Gastroesophageal sphincter (tissue), 4 donors: ENCODE measurements at regions not wholly inside any gene's neighbourhood (a gene's known extent, or its start where the extent isn't known, plus 50 kb on each side); places are given as distances from the start of the nearest gene placed in this dataset.

ENCODE experiments used
- ATAC-seq: fragments of 150-250 bp; one replicate; pipeline ENCODE4 v1.9.1; 2016; ENCODE audit warnings: mild to moderate bottlenecking, moderate library complexity
- H3K27ac ChIP-seq, 4 donors: fragments of 200-600 bp; sonication (generic) in 3 of 4; 1 replicate in 3 of 4; 2 replicates in 1 of 4; pipeline ENCODE4 v1.5.1; 2016 to 2019
- H3K27me3 ChIP-seq: fragments of 200-600 bp; sonication (generic); one replicate; pipeline ENCODE4 v1.5.1; 2019
- H3K36me3 ChIP-seq, 2 donors: fragments of 200-600 bp; sonication (generic); one replicate each; pipeline ENCODE4 v1.5.1; 2019; ENCODE audit warnings: control low read depth in 1 of 2
- H3K4me1 ChIP-seq, 3 donors: fragments of 200-600 bp; sonication (generic); 1 replicate in 2 of 3; 2 replicates in 1 of 3; pipeline ENCODE4 v1.5.1; 2016 to 2019; ENCODE audit warnings: control low read depth in 2 of 3
- H3K4me3 ChIP-seq, 2 donors: fragments of 200-600 bp; sonication (generic); one replicate each; pipeline ENCODE4 v1.5.1; 2019; ENCODE audit warnings: mild to moderate bottlenecking in 1 of 2, moderate library complexity in 1 of 2
- H3K9me3 ChIP-seq, 3 donors: fragments of 200-600 bp; sonication (generic); one replicate each; pipeline ENCODE4 v1.5.1; 2017 to 2019; ENCODE audit warnings: control low read depth in 2 of 3
- EP300 ChIP-seq: sonication (generic); formaldehyde crosslinking; IDR thresholded peaks from one replicate; pipeline ENCODE4 v1.6.1; 2017; ENCODE audit warnings: antibody characterized with exemption, mild to moderate bottlenecking
- POLR2A ChIP-seq, 2 donors: fragments of 450-650 bp; IDR thresholded peaks; one replicate each; pipeline ENCODE4 v1.6.1; 2017; ENCODE audit warnings: antibody characterized with exemption in 2 of 2, mild to moderate bottlenecking in 2 of 2, moderate library complexity in 1 of 2
- POLR2AphosphoS5 ChIP-seq: sonication (generic); formaldehyde crosslinking; IDR thresholded peaks from one replicate; pipeline ENCODE4 v1.6.1; 2017; ENCODE audit warnings: antibody characterized with exemption
- WGBS, 2 donors: methylation state at CpG; one replicate each; pipeline ENCODE4 v1.1.5; 2018; ENCODE audit warnings: low coverage in 1 of 2; 5-methylcytosine and 5-hydroxymethylcytosine counted together
- TF ChIP-seq, protein P1 (sequence below), 4 experiments: fragments of 200-600 bp in 2 of 4; fragments of 450-650 bp in 2 of 4; sonication (generic) in 1 of 4; IDR thresholded peaks; one replicate each; pipeline ENCODE4 v1.5.1; 2017 to 2019; ENCODE audit warnings: antibody characterized with exemption in 4 of 4, mild to moderate bottlenecking in 2 of 4, moderate library complexity in 2 of 4

GRCh38 chr14:39739796-39740195, 307.6 kb upstream of the FBXO33 start:
- Histone ChIP-seq H3K27ac (no peak overlapping the region), H3K27me3 (no peaks in the 10 kb centered on the region), H3K4me3 (no peak overlapping the region), H3K4me1 (no peaks in the 10 kb centered on the region), H3K9me3 (no peaks in the 10 kb centered on the region), H3K36me3 (no peaks in the 10 kb centered on the region)
- no peak for ATAC-seq
- no CpG with 5 or more reads among the region's 2 CpGs for WGBS, 2 donors
- TF ChIP-seq, protein P1, sequence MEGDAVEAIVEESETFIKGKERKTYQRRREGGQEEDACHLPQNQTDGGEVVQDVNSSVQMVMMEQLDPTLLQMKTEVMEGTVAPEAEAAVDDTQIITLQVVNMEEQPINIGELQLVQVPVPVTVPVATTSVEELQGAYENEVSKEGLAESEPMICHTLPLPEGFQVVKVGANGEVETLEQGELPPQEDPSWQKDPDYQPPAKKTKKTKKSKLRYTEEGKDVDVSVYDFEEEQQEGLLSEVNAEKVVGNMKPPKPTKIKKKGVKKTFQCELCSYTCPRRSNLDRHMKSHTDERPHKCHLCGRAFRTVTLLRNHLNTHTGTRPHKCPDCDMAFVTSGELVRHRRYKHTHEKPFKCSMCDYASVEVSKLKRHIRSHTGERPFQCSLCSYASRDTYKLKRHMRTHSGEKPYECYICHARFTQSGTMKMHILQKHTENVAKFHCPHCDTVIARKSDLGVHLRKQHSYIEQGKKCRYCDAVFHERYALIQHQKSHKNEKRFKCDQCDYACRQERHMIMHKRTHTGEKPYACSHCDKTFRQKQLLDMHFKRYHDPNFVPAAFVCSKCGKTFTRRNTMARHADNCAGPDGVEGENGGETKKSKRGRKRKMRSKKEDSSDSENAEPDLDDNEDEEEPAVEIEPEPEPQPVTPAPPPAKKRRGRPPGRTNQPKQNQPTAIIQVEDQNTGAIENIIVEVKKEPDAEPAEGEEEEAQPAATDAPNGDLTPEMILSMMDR (IDR thresholded peaks at IDR 0.05), result no peak
- TF ChIP-seq POLR2A (IDR thresholded peaks at IDR 0.05) (no peak), EP300 (no peak), POLR2AphosphoS5 (no peak)

GRCh38 chr14:39734306-39734705, 302.1 kb upstream of the FBXO33 start:
- H3K27ac ChIP-seq, result no peak overlapping the region
- TF ChIP-seq POLR2AphosphoS5 (no peak), EP300 (no peak), POLR2A (IDR thresholded peaks at IDR 0.05) (no peak)
- TF ChIP-seq, protein P1 (IDR thresholded peaks at IDR 0.05), result no peak
- H3K27me3 ChIP-seq, result no peaks in the 10 kb centered on the region
- H3K36me3 ChIP-seq, result no peaks in the 10 kb centered on the region
- H3K4me1 ChIP-seq, result no peaks in the 10 kb centered on the region
- H3K9me3 ChIP-seq, result peaks cover 0 to 11% (median 0%) of the 10 kb centered on the region in 3 donors
- H3K4me3 ChIP-seq, result no peak overlapping the region
- no peak for ATAC-seq

DNA sequence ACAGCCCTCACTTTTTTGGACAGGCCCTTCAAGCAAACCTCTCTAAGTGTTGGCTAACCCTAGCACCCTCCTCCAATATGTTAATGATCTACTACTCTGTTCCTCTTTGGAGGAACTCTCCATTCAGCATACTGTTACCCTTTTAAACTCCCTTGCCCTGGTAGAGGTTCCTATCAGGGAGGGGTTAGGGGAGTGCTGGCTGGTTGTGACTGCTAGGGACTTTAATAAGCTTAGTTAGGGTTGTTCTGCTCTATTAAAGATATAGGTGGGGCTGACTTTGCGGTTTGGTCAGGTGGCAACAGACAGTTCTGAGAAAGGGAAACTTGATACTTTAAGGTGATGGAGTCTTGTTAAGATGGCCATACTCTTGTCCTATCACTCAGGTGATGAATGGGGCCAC, 301.5 kb upstream of the FBXO33 start:
- no peaks in the 10 kb centered on the region for H3K27me3 ChIP-seq
- 100% methylated on average over 1 of the region's 1 CpG; no CpG with 5 or more reads in 1 of the 2 donors for WGBS, 2 donors
- H3K9me3 ChIP-seq, result peaks cover 0 to 16% (median 0%) of the 10 kb centered on the region in 3 donors
- no peak overlapping the region for H3K4me3 ChIP-seq
- no peaks in the 10 kb centered on the region for H3K4me1 ChIP-seq
- no peak for ATAC-seq
- H3K27ac ChIP-seq, result no peak overlapping the region
- H3K36me3 ChIP-seq, result no peaks in the 10 kb centered on the region
- no peak for TF ChIP-seq EP300
- TF ChIP-seq, protein P1 (IDR thresholded peaks at IDR 0.05), result no peak
- no peak for TF ChIP-seq POLR2A (IDR thresholded peaks at IDR 0.05)
- no peak for TF ChIP-seq POLR2AphosphoS5

DNA sequence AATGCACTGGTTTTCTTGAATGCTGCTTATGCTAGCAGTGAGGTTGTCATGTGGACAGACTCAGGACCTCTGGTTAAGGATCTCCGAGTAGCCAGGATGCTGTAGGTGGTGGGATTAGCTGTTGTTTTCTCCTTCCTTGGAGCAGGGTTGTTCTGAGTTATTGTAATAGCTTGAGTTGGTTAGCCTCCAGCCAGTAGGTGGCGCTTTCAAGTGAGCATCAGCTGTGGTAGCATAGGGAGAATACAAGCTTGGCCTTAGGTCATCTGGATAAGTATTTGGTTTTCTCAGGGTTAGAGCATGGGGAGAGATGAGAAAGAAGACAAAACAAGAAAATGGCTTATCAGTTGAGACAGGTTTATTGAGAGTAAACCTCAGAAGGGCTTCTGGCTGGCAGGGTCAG, 299.7 kb upstream of the FBXO33 start:
- H3K4me1 ChIP-seq, result no peaks in the 10 kb centered on the region
- H3K27me3 ChIP-seq, result no peaks in the 10 kb centered on the region
- H3K27ac ChIP-seq, result no peak overlapping the region
- H3K9me3 ChIP-seq, result peaks cover 0 to 16% (median 0%) of the 10 kb centered on the region in 3 donors
- 90% methylated on average over 2 of the region's 2 CpGs; no CpG with 5 or more reads in 1 of the 2 donors for WGBS, 2 donors
- TF ChIP-seq POLR2A (IDR thresholded peaks at IDR 0.05) (no peak), EP300 (no peak), POLR2AphosphoS5 (no peak)
- TF ChIP-seq, protein P1 (IDR thresholded peaks at IDR 0.05), result no peak
- no peak for ATAC-seq
- no peak overlapping the region for H3K4me3 ChIP-seq
- no peaks in the 10 kb centered on the region for H3K36me3 ChIP-seq

DNA sequence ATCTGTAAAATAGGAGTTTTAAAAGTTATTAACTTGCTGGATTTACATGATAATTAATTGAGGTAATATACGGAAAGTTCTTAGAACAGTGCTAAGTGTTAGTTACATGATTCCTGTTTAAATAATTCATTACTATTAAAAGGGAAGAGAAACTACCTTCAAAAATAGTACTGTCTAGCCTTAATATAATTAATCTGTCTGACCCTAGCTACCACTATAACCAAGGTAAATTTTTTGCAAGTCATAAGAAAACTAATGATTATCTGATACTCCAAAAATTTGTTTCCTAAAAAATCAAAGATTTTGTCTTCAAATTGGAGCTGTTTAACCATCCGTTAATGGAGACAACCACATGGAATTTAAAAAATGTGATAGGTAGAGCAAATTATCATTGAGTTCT, 294.3 kb upstream of the FBXO33 start:
- H3K4me1 ChIP-seq, result no peaks in the 10 kb centered on the region
- H3K36me3 ChIP-seq, result no peaks in the 10 kb centered on the region
- TF ChIP-seq EP300 (no peak), POLR2AphosphoS5 (no peak), POLR2A (IDR thresholded peaks at IDR 0.05) (no peak)
- TF ChIP-seq, protein P1 (IDR thresholded peaks at IDR 0.05), result no peak
- no peak overlapping the region for H3K4me3 ChIP-seq
- WGBS, 2 donors, result 85 to 87% methylated on average over 2 of the region's 2 CpGs
- peaks cover 0 to 9% (median 0%) of the 10 kb centered on the region in 3 donors for H3K9me3 ChIP-seq
- ATAC-seq, result no peak
- H3K27me3 ChIP-seq, result no peaks in the 10 kb centered on the region
- no peak overlapping the region for H3K27ac ChIP-seq
